ENCODE measurements at regions not wholly inside any gene's neighbourhood (a gene's known extent, or its start where the extent isn't known, plus 50 kb on each side); places are given as distances from the start of the nearest gene placed in this dataset.
"Not testable (repeated sequence)": the region's sequence is repeated elsewhere in the genome, so short reads cannot be mapped to it uniquely, and the experiment has no call there.

DNA sequence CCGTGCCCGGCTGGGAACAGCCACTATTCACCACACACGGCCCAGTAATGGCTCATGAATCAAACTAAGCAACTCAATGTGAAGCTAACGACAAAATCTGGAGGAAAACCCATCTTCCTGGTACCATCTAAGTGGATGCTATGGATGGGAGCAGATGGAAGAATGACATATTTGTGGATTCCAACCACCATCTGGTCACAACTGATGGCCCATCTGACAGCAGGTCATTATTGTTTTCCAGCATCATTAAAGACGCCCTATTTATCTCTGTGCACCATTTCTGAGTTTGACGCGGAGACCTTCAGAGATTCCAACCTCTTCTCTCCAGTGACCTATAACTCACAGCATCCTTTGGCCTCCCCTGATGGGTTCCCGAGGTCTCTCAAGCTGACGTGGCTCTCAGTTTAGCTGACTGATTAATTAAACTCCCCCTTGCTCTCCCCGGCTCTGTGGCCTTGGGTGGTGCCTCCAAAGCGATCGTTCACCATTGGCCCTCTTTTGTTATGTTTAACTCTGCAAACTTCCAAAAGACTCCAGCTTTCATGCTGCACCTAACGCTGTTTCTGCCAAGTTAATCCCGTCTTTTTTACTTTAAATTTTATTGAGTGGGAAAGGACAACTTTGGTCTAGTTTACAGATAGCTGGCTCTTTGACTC, 1514.4 kb downstream of the BRD1 start:
- no peak for DNase-seq (ENCODE audit: low spot score)

DNA sequence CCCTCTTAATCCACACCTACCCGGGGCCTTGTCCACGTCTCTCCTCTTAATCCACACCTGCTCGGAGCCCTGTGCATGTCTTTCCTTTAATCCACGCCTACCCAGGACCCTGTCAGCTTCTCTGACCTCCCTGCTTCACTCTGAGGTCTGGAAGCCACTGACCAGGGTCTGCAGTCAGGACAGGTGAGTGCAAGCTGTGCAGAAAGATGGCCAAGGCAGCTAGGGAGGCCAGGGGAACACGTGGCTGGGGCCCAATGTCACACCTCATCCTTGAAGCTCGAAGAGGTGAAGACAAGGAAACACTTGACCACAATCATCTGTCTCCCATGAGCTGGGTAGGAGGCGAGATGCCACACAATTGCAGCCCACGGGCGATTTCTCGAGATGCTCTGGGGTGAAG, 1516.9 kb downstream of the BRD1 start:
- no peak for DNase-seq (ENCODE audit: low spot score)

DNA sequence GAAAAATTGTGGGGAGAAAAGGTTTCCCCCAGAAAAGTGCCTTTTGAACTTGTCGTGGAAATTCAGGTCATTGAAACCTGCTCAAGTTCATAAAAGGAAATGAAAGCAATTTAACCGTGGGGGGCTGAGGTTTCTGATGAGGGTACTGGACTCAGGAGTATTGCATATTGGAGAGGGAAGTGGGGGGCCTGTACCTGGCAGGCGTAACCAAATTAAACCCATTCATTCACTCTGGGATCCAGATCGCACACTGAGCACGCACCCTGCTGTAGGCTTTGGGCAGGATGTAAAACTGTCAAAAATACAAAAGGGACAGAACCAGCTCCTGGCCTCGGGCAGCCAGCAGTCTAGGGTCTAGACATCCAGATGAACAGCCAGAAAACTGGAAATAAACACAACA, 1517.4 kb downstream of the BRD1 start:
- no peak for DNase-seq (ENCODE audit: low spot score)

DNA sequence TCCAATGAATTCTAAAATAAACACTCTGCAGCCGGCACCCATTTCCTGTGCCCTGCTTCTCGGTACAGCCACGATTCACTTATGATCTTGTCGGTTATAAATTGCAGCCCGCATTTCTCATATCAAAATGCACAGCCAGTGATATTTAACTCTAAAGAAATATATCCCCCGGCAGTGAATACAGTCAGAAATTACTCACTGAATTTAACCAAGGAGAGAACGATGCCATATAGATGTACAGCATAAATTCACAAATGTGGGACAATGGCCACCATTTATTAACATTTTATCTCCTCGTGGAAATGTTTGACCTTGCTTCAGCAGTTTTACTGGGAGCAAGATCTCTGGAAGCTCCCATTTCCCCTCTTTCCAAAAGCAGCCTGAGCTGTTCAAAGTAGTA, 1517.8 kb downstream of the BRD1 start:
- DNase-seq (ENCODE audit: low spot score) = no peak

DNA sequence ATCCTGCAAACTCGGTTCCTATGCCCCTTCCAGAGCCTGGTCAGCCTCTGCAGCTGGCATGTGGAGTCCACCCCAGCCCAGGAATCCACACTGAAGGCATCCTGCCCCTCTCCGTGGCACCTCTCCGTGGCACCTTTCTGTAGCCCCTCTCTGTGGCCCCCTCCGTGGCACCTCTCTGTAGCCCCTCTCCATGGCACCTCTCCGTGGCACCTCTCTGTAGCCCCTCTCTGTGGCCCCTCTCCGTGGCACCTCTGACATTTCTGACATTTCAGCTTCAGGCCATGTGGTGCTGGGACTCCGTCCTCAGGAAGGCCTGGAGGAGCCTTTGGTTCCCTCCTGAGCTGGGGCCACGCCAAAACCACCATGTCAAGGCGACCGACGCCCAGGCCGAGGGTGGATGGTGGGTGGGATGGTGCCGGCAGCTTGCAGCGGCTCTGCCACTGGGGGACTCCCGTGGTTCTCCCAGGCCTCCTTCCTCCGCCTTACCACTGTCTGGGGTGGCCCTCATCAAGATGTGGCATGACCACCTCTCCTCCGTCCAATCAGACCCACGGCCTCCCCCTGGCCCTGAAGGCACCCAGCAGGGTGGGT, 1518.5 kb downstream of the BRD1 start:
- DNase-seq (ENCODE audit: low spot score) = no peak

DNA sequence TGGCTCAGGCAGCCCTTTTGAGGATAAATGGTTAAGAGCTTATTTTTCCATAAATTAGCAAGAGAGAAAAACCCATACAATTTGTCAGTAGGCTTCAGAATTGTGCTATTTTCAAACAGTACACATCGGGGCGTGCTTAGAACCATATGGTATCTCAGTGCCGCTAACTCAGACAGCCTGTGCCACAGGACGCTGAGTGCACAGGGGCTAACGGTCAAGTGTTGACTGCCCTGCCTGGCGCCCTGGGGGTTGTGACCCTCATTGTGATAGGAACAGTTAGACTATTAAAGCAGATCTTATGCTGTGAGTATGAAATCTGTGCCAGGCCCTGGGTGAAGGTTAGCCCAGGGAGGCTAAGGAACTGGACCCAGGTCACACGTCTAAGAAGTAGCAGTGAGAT, 1519.7 kb downstream of the BRD1 start:
- no peak for DNase-seq (ENCODE audit: low spot score)

DNA sequence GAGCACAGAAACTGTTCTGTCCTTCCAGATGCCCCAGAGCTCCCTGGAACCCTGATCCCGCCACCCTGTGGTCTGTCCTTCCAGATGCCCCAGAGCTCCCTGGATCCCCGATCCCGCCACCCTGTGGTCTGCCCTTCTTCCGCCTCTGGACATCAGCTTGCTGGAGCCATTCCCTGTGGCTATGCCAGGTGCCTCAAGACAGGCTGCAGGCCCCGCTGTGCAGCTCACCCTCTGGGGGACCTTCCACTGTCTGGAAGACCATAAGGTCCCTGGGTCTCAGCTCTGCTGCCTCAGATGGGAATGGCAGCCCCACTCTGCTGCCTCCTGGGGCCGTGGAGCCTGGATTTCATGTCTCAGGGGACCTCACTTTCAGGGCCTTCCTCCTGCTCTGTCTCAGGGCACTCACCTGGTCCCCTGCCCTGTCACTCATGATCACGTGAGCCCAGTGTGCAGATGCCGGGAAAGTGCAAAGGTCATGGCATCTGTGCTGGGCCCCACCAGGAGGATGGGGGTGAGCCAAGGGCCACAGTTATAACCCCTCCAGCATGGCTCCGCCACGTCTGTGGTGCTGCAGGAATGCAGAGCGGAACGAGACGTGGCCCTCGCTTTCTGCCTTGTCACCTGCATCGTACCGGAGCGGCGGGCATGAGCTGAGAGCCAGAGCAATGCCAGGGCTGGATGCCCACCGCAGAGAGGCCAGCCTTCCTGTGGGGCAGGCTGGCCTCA, 1520.7 kb downstream of the BRD1 start:
- no peak for DNase-seq (ENCODE audit: low spot score)

DNA sequence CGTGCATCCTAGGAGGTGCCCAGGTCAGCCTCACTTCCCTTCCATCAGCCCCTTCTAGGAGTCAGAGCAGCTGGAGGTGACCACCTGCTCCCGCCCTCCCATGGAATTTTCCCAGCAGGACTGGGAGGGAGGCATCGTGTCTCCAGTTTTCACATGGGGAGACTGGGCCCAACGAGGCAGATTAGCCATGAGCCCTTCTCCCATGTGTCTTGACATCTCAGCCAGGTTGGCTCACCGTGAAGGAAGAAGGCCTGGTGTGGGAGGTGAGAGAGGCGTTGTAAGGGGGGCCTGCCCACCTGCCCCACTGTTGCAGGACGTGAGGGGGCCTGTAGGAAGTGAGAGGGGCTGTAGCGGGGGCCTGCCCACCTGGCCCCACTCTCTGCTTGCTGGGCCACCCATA, 1521.4 kb downstream of the BRD1 start:
- DNase-seq (ENCODE audit: low spot score) = no peak

DNA sequence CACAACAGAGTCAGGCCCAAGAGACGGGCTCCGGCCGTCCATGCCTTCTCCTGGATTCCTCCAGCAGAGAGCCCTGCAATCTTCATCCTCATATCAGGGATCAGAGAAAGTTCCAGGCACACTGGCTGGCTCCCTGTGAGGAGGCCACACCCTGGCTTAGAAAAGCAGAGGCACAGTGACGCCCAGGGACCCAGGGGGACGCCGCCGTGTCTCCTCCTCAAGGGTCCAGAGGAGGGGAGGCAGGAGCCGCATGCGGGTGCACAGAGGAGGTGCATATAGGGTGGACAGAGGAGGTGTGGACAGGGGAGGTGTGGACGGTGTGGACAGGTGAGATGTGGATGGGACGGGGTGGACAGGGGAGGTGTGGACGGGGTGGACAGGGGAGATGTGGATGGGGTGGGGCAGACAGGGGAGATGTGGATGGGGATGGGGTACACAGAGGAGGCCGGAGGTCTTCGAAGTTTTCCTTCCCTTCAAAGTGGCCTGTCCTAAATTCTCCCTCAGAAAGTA, 1521.9 kb downstream of the BRD1 start:
- no peak for DNase-seq (ENCODE audit: low spot score)

DNA sequence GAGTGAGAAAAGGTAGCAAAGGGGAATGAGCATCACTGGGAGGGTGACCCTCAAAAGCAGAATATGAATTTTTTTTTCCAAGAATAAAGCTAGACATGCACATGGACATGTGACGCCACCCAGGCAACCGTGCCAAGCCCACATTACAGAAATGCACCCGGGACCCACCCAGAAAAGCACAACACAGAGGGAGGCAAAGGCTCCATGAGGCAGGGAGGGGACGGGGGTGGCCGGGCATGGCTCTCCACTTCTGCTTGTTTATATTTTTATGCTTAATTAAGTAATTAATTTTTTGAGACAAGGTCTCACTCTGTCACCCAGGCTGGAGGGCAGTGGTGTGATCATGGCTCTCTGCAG, 1524.3 kb downstream of the BRD1 start:
- no peak for DNase-seq (ENCODE audit: low spot score)

DNA sequence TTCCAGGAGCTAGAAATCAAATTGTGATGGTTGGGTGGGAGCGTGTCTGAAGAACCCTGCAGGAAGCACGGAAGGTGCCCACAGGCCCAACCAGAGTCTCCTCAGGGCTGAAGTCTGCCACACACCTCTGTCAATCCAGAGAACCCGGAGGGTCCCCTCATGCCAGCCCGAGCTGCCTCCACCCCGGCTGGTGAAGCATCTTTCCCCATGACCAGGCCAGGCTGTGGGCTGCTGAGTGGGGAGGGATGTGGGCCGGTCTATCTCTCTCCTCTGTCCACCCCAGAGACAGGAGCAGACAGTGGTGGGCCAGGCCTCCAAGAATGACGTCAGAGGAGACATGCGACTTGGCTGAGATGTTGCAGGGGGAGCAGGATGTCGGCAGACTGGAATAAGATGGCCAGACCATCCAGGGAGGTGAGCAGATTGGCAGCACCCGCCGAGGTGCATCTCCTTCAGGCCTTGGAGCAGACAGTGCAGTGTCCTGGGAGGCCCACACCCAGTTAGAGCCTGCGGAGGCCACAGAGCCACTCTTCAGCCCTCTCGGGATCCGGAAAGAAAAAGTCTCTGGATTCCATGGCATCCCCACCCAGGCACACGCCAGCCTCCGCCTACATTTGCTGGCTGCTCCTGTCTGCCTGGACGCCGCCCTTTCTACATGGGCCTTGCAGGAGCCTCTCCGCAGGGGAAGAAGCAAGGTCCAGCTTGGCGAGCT, 1524.9 kb downstream of the BRD1 start:
- DNase-seq (ENCODE audit: low spot score) = no peak

DNA sequence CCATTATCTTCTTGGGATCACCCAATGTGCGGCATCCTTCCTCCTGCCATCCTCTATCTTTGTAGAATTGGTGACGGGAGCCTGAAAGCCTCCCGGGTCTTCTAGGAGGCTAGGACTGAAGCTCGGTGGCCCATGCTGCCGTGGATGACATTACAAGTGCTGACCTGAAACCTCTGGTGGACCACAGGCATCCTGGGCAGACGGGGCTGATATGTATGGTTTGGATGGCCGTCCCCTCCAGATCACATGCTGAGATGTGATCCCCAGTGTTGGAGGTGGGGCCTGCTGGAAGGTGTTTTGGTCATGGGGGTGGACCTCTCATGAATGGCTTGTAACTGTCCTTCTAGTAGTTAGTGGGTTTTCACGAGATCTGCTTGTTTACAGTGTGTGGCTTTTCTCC, 1525.8 kb downstream of the BRD1 start:
- no peak for DNase-seq (ENCODE audit: low spot score)

DNA sequence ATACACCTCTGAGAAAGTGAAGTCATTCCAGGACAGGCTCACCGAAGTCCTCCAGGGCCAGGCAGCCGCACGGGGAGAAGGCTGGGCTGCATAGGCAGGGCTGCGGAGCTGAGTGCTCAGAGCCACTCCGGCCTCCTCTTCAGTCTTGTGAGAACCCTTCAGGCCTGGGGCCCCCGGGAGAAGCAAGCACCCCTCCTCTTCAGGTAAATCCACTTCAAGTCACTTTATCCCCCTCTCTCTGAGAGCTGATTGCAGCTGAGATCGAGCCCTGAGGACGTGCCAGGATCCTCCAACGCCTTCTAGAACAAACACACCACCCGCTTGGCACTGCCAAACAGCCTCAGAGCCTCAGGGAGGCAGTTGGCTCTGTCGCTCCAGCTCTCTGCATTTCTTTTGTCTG, 1526.3 kb downstream of the BRD1 start:
- DNase-seq (ENCODE audit: low spot score) = no peak

DNA sequence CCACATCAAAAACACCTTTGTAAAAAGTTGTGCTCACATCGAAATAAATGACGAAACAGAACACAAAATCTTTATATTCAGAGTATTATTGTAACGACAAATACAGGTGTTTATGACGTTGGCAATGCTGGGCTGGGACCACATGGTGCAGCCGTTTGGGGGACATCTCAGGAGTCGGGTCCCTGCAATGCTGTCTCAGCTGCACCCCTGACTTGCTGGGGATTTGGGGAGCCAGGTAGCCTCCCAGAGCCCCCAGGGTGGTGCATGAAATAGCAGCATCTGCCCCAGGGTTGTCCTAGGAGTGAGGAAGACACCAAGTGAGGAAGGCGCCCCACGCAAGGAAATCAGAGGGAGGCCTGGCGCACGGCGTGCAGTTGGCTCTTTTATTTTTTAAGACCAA, 1526.8 kb downstream of the BRD1 start:
- DNase-seq (ENCODE audit: low spot score) = no peak

DNA sequence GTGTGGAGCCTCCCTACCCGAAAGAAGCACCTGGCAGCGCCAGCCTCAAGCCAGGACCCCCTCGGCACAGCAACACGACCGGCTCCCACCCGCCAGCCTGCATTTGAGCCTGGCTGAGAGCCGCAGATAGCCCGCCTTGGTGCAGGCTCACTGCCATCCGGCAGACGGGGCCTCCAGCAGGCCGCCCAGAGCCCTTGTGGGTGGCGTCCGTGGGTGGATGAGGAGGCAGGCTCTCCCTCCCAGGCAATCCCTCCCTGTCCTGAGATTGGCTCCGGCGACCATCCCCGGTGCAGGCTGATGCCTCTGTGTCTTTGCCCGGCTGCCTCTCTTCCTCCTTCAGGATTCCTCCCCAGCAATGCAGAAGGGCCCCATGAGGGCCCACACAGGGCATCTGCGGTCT, 1527.9 kb downstream of the BRD1 start:
- DNase-seq (ENCODE audit: low spot score) = no peak

DNA sequence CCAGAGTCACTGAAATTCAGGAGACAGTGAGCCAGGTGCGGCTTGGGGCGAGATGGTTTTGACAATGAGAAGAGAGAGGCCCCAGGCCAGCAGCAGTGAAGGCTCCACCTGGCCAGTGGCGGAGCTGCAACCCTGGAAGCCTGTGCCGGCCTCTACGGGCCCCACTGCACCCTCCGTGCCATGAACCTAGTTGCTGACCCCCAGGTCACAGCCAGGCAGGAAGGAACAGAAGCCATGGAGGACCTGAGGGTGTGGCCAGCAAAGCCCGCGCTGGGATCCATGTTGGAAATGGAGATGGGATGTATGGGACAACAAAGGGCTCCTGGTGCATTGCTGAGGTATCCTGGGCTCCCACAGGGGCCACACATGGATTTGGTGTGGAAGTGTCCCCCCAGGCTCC, 1528.5 kb downstream of the BRD1 start:
- DNase-seq (ENCODE audit: low spot score) = no peak

DNA sequence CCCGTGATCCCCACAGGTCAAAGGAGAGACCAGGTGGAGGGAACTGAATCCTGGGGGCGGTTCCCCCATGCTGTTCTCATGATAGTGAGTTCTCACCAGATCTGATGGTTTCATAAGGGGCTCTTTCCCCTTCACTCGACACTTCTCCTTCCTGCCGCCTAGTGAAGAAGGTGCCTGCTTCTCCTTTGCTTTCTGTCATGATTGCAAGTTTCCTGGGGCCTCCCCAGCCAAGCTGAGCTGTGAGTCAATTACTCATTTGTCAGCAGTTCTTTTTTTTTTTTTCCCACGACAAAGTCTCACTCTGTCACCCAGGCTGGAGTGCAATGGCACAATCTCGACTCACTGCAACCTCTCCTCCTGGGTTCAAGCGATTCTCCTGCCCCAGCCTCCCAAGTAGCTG, 1530.4 kb downstream of the BRD1 start:
- DNase-seq (ENCODE audit: low spot score) = no peak

DNA sequence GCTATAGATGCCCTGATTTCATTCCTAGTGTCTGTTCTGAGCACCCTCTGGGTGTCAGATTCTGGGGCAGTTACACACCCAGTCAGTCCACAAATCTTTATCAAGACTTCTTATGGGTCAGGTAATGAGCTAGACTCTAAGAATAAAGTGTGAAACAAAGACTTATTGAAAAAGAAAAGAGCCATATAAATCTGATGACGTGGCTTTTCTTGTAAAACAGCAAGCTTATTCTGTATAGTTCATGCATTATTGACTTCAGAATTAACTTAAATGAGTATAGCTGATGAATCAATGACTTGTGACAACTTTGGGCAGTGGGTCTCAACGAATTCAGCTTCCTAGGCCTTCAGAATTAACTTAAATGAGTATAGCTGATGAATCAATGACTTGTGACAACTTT, 1527.5 kb downstream of the TBC1D22A start:
- not testable (repeated sequence) for DNase-seq (ENCODE audit: low spot score)

DNA sequence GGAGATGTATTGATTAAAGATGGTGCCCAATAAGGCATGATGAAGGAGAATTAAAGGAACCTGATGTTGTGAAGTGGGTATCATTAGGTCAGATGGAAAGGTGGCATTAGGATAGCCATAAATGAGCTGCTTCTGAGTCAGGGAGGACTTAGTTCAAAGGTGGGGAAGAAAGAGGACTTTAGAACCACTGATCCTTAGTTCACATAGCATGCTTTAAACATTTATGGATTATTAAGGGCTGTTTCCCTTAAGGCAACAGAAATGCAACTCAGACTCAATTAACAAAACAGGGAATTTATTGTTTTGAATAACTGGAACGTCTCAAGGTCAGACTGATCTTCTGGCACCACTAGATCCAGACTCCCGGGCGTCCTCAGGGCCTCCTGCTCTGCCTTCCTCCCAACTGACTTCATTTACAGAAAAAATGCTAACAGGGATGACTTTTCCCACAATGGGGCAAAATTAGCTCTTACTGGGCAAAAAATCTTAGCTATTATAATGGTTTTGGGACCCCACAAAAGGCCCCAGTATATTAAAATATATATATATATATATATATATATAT, 1526.0 kb downstream of the TBC1D22A start:
- DNase-seq (ENCODE audit: low spot score) = no peak

DNA sequence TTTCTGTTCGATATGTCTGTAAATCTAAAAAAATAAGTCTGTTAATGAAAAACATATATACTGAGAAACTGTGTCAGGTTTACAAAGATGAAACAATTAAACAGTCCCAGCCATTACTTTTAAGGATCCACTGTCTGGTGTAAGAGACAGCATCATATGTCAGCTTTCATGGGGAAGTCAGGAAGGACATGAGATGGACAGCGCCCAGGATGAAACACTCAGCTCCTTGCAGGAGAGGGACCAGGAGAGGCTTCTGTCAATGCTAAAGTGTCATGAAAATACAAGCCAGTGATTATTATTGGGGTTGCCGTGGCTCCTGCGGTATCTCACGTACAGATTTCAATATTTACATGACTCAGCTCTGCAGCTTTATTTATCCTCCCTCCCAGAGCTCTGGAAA, 1524.6 kb downstream of the TBC1D22A start:
- DNase-seq (ENCODE audit: low spot score) = no peak

DNA sequence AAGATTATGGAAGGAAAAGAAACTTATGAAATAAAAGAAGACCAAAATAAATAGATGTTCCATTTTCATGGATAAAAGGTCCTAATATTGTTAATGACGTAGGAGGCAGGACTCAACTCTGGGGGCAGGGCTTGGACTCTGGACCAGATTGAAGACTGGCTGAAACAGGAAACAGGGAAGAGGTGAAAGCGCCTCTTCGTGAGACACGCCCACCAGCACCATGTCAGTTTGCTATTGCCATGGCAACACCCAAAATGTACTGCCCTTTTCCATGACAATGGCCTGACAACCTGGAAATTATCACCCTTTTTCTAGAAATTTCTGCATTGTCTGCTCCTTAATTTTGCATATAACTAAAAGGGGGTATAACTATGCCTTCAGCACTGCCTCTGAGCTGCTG, 1522.2 kb downstream of the TBC1D22A start:
- no peak for DNase-seq (ENCODE audit: low spot score)

DNA sequence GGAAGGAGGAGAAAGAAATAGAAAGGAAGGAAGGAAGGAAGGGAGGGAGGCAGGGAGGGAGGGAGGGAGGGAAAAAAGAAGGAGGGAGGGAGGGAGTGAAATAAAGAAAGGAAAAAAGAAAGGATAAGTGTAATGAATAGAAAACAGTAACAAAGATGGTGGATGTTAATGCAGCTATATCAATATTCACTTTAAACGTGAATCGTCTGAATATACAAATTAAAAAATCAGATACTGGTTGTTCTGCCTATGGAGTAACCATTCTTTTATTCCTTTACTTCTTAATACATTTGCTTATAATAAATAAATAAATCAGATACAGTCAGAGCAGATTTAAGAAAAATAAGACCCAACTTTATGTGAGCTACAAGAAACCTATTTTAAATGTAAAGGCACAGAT, 1520.4 kb downstream of the TBC1D22A start:
- no peak for DNase-seq (ENCODE audit: low spot score)

DNA sequence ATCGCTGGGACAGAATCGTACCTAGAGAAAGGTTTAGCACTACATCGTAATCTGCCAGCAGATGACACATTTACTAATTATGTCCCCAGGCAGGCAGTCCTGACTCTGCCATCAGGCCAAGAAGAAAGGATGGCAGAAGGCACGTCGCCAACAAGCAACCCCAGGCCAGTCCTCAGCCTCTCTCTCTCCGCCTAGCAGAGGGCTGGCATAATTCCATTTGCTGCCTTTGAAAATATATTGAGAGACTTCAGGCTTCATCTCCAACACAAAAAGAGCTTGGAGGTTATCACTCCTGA, 1517.0 kb downstream of the TBC1D22A start:
- DNase-seq (ENCODE audit: low spot score) = no peak
